ENCODE measurements at regions not wholly inside any gene's neighbourhood (a gene's known extent, or its start where the extent isn't known, plus 50 kb on each side); places are given as distances from the start of the nearest gene placed in this dataset.
"Not testable (repeated sequence)": the region's sequence is repeated elsewhere in the genome, so short reads cannot be mapped to it uniquely, and the experiment has no call there.

DNA sequence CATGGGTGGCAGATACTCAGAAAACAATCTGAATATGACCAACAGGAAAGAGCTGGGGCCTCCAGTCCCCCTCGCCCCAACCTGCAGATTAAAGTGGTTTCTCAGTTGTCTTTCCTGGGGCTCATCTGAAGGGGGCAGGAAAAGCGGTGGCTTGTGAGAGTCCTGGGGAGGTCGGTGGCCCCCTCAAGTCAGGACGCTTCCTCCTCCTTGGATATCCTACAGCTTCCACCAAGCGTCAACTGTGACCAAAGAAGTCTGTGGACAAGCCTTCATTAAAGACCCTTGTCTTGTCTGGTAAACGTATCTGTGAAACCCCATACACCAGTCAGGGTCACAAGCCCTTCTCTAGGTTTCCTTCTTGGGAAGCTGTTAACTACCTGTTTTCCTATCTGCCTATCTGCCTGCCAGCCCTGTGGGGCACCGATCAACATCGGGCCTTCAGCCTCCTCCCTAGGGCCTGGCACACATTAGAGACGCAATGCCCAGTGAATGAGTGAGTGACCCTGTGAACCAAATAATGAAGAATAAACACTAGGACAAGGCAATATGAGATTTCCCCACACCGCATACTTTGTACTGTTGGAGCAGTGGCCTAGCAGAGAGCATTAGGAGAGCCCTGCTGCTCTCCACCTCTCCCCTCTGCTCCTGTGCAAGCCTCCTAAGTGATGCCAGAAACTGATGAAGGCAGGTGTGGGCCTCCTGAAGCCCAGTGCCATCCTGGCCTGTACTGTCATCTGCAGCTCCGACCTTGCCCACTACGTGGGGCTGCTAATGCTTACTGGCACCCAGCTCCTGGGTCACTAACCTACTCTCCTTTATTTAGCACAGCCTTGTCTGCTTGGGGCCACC lies 1317.8 kb downstream of the UQCRFS1 start:
- no peak for DNase-seq (ENCODE audit: low read depth in 3 of 3)

DNA sequence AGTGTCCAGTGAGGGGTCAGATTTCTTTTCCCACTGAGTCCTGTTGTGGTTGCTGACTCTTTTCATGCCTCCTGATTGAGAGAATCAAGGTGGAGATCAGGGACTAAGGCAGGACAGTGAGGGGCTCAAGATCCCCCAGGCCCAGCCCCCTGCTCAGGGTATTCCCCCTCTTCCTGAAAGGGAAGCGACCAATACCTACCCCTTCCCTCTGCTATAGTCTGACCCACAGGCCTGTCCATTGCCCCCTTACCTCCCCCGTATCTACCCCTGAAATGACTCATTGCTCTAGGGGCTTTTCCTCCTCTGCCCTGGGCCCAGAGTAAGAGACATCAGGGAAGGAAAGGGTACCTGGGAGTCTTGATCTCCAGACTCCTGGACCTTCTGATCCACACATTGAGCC lies 1320.5 kb downstream of the UQCRFS1 start:
- DNase-seq (ENCODE audit: low read depth in 3 of 3), result no peak

DNA sequence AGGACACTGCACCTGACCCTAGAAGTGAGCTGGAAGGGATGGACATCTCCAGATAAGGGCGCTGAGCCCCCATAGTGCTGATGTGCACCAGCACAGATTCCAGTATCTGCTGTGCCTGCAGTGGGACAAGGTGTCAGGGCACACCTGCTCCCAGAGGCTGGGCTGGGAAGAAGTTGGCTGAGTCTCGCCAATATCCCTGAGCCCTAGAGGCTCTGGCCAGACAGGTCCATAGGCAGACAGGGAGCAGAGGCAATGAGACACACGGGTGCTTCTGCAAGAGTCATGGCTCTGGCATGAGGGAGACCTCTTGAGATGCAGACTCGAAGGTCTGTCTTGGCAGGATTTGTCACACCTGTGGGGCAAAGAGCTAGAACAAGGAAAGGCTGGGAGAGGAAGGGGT lies 1321.5 kb downstream of the UQCRFS1 start:
- DNase-seq (ENCODE audit: low read depth in 3 of 3), result no peak

DNA sequence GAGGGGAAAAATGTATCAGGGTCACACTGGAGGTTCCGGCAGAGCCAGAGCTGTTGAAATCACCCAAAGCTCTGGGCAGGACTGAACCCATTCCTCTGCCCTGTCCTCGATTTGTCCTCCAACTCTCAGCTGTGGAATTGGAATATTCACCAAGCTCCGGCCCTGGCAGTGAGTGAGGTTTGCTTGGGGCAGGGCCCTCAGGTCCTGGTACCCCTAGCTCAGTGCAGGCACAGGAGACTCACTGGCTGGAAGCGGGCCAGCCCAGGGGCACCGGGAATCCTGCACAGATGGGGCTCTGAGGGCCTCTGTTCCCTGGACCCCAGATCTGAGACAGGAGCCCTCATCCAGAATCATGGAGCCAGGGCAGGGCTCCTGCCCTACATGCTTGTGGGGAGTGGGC lies 1322.3 kb downstream of the UQCRFS1 start:
- no peak for DNase-seq (ENCODE audit: low read depth in 3 of 3)

DNA sequence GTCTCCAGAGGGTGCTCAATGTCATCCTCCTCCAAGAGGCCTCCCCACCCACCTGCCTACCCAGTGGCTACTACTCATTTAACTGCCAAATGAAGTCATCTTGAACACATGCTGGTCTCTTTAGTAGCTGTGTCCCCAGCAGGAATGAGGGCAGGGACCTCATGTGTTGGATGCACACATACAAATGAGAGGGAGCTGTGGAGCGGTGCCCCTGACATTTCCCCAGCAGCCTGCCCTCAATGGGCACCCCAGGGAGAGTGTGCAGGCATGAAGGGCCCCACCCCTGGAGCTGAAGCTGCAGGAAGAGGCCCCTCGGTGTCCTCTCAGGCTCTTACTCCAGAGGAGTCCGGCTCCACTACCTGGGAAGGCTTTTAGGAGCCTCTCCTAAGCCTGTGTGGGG lies 1322.7 kb downstream of the UQCRFS1 start:
- DNase-seq (ENCODE audit: low read depth in 3 of 3), result no peak

DNA sequence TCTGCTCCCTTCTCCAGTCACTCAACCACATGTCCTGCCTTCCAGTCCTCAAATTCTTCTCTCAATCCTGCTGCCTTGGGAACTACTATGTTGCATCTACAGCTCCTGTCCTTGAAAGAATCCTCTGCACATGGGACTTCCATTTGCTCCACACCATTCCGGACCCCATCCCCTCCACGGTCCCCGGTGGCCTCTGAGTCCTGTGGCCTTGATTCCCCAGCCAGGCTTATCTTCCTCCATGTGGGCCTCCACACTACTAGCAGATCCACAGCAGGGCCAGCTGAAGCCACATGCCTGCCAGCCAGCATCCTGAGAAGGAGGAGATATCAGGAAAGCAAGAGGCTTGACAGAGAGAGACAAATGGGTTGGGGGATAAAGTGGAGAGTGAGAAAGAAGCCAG lies 1323.8 kb downstream of the UQCRFS1 start:
- DNase-seq (ENCODE audit: low read depth in 3 of 3), result no peak

DNA sequence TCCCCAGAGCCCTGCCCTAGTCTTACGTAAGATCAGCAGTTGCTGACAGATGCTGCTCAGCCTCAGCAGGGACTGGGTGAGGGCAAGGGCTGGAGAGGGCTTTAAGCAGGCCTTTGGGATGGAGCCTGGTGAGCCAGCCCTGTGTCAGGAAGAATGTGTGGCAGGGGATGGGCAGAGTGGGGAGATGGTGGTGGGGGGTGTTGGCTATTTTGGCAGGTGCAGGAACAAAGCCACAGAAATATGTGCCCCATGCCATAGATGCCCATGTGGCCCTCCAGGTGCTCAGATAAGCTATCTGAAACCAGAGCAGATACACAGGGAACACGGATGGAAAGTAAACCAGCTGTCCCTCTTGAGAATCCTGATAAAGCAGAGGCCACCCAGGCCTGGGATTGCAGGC lies 1325.0 kb downstream of the UQCRFS1 start:
- no peak for DNase-seq (ENCODE audit: low read depth in 3 of 3)

DNA sequence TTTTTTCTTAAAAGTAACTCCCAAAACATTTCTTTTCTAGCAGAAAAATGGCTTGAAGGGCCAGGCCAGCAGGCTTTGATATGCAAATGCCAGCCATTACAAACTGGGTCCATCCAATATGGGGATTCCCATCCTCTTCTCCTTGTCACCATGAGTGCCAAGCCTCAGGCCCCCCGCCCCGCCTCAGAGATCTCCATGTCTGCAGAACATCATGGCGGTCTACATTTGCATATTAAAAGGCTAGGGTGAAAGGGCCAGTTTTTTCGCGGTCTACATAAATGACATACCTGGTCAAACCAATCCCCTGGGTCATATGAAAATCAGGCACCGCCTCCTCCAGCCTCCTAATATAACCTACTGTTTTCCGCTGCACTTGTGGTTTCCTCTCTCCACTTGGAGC lies 1327.6 kb downstream of the UQCRFS1 start:
- DNase-seq (ENCODE audit: low read depth in 3 of 3), result no peak

DNA sequence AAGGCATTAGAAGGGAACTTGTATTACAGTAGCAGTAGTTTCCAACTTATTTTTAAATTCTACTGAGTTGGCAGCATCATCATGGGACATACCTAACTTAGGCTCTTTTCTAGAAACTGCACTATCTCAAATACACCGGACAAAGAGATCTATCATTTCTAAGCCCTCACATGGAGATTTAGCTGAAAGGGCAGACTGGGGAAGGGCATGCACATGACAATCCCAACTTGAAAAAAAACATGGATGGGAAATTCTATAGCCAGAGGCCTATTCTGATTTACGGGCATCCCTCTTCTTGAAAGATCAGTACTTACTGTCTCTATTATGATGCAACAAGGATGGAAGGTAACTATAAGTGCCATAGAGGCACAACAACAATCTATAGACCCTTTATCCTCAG lies 1328.6 kb downstream of the UQCRFS1 start:
- DNase-seq (ENCODE audit: low read depth in 3 of 3), result no peak

DNA sequence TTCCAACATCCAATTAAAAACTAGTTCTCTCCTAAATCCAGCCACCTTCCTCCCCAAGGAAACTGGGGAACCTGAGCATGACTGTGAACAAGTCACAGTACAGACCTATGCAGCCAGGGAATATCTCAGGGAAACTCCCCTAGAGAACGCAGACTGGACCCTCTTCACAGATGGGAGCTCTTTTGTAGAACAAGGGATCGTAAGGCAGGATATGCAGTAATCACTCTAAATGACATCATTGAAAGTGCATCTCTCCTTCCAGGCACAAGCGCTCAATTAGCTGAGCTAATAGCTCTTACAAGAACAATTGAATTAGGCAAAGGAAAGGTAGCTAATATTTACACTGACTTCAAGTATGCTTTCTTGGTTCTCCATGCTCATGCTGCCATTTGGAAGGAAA lies 1331.7 kb downstream of the UQCRFS1 start:
- DNase-seq (ENCODE audit: low read depth in 3 of 3), result no peak

DNA sequence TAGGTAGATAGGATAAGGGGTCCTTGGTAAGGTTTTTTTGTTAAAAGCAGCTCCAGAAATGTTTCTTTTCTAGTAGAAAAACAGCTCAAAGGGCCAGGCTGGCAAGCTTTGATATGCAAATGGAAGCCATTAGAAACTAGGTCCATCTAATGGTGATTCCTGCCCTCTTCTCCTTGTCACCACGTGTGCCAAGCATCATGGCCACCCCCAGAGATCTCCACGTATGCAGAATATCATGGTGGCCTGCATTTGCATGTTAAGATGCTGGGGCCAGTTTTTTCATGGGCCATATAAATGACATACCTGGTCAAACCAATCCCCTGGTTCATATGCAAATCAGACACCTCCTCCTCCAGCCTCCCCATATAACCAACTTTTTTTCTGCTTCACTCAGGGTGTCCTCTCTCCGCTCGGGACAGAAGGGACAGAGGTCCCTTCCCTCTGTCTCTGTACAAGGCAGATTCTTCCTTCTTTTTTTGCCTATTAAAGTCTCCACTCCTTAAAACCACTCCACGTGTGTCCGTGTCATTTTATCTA lies 1335.9 kb downstream of the UQCRFS1 start:
- DNase-seq (ENCODE audit: low read depth in 3 of 3), result no peak

DNA sequence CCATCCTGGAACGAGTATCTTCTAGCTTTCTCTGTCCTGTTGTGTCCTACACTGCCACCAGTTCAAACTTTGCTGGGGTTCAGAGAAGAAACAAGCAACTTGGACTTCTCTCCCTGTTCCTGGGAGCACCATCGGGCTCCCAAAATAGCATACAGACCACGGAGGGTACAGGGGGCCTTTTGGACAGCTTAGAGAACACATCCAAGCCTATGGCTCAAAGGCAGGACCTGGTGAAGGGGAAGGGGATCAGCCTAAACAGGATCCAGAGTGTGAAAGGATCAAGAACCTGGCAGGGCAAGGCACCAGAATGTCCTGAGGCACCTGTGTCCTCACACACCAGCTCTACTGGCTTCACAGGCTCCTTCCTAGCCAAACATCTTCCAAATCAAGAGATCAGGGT lies 1336.5 kb downstream of the UQCRFS1 start:
- no peak for DNase-seq (ENCODE audit: low read depth in 3 of 3)

DNA sequence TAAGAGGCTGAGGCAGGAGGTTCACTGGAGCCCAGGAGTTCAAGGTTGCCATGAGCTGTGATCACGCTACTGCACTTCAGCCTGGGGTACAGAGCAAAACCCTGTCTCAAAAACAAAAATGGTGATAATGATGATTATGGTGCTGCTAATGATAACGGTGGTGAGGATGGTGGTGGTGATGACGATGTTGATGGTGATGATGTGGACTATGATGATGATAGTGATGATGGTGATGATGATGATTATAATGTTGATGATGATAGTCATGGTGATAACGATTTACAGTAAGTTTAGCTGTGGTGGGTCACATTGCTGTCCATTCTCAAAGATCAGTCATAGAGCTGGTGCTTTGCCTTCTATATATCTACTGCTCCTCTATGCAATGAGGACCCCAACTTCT lies 1340.6 kb downstream of the UQCRFS1 start:
- DNase-seq (ENCODE audit: low read depth in 3 of 3), result no peak

DNA sequence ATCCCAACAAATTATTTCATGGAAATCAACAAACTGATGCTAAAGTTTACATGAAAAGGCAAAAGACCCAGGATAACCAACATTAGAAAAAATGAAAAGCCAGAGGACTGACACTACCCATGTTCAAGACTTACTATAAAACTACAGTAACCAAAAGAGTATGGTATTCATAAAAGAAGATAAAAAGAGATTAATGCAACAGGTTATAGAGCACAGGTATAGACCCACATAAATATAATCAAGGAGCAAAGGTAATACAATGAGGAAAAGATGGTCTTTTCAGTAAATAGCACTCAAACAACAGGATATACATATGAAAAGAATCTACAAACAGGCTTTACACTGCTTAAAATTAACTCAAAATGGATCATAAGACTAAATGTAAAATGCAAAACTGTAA lies 1342.7 kb downstream of the UQCRFS1 start:
- no peak for DNase-seq (ENCODE audit: low read depth in 3 of 3)

DNA sequence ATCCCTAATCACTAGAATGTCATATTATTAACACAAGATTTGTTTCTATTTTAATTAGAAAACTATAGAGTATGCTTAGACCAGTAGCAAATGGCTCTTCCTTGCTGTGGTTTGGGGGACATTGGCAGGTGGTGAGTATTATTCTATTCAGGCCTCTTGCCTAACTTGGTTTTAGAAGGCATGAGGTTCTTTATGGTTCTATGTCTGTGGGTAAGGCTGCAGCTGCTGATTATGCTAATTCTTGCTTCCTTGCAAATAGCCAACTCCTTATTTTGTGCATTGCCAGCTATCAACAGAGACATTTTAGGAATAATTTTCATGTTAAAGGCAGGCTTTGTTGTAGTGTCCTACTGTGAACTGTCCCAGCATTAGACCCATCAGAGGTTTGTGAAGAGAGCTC lies 1344.9 kb downstream of the UQCRFS1 start:
- DNase-seq (ENCODE audit: low read depth in 3 of 3), result no peak

DNA sequence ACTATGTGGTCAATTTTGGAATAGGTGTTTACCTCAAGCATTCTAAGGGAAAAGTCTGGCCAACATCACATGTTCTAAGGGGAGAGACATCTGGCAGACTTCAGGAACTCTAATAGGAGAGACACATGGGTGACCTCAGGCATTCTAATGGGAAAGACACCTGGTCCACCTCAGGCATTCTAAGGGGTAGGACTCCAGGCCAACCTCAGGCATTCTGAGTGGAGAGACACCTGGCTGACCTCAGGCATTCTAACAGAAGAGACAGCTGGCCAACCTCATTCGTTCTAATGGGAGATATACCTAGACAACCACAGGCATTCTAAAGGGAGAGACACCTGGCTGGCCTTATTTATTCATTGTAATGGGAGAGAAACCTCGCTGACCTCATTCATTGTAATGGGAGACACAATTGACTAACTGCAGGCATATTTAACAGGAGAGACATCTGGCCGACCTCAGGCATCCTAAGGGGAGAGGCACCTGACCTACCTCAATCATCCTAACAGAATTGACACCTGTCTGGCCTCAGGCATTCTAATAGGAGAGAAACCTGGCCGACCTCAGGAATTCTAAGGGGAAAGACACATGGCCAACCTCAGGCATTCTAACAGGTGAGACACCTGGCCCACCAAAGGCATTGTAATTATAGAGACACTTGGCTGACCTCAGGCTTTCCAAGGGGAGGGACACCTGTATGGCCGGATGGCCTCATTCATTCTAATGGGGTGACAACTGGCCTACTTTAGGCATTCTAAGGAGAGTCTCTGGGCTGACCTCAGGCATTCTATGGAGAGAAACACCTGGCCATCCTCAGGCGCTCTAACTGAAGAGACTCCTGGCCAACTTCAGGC lies 1346.8 kb downstream of the UQCRFS1 start:
- DNase-seq (ENCODE audit: low read depth in 3 of 3), result no peak

DNA sequence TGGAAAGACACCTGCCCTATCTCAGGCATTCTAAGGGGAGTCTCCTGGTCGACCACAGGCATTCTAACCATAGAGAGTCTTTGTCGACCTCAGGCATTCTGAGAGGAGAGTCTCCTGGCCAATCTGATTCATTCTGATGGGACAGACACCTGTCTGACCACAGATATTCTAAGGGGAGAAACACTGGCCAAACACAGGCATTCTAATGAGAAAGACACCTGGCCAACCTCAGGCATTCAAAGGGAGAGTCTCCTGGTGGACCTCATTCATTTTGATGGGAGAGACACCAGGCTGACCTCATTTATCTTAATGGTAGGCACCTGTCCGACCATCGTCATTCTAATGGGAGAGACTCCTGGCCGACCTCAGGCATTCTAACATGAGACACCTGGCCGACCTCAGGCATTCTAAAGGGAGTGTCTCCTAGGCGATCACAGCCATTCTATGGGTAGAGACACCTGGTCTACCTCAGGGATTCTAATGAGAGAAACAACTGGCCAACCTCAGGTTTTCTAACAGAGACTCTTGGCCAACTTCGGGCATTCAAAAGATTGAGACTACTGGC lies 1351.5 kb downstream of the UQCRFS1 start:
- no peak for DNase-seq (ENCODE audit: low read depth in 3 of 3)

DNA sequence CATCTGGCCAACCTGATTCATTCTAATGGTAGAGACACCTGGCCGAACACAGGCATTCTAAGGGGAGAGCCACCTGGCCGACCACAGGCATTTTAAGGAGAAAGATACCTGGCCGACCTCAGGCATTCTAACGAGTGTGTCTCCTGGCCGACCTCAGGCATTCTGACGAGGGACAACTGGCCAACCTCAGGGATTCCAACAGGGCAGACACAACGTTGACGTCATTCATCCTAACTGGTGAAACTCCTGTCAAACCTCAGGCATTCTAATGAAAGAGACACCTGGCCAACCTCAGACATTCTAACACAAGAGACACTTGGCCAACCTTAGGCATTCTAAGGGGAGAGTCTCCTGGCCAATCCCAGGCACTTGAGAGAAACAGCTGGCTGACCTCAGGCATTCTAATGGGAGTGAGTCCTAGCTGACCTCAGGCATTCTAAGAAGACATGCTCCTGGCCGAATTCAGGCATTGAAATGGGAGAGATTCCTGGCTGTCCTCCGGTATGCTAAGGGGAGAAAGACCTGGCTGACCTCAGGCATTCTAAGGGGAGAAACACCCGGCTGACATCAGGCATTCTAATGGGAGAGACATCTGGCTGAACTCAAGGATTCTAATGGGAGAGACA lies 1352.5 kb downstream of the UQCRFS1 start:
- no peak for DNase-seq (ENCODE audit: low read depth in 3 of 3)

DNA sequence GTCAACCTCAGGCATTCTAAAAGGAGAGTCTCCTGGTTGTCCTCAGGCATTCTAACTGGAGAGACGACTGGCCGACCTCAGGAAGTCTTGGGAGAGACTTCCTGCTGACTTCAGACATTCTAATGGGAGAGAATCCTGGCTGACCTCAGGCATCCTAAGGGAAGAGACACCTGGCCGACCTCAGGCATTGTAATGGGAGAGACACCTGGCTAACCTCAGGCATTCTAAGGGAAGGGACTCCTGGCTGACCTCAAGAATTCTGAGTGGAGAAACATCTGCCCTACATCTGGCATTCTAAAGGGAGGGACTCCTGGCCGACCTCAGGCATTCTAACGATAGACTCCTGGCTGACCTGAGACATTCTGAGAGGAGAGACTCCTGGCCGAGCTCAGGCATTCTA lies 1353.3 kb downstream of the UQCRFS1 start:
- no peak for DNase-seq (ENCODE audit: low read depth in 3 of 3)

DNA sequence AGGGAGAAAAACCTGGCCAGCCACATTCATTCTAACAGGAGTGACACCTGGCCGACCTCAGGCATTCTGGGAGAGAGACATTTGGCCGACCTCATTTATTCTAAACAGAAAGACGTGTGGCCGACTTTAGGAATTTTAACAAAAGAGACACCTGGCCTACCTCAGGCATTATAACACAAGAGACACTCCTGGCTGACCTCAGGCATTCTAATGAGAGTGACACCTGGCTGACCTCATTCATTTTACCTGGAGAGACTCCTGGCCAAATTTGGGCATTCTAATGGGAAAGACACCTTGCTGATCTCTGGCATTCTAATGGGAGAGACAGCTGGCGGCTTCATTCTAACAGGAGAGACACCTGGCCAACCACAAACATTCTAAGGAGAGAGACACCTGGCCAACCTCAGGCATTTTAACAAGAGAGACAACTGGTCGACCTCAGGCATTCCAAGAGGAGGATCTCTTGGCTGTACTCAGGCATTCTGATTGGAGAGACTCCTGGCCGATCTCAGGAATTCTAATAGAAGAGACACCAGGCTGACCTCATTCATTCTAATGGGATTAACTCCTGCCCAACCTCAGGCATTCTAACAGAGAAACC lies 1353.9 kb downstream of the UQCRFS1 start:
- DNase-seq (ENCODE audit: low read depth in 3 of 3), result no peak

DNA sequence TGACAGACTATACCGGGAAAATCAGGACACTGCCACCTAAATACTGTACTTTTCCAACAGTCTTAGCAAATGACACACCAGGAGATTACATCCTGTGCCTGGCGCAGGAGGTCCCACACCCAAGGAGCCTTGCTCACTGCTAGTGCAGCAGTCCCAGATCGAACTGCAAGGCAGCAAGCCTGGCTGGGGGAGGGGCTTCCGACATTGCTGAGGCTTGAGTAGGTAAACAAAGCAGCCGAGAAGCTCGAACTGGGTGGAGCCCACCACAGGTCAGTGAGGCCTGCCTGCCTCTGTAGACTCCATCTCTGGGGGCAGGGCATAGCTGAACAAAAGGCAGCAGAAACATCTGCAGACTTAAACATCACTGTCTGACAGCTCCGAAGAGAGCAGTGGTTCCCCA lies 1360.0 kb downstream of the UQCRFS1 start:
- DNase-seq (ENCODE audit: low read depth in 3 of 3), result not testable (repeated sequence)

Data from stimulated activated CD4-positive, alpha-beta T cell treated with anti-CD3 and anti-CD28 coated beads, TNF-alpha, amount 100 ng/mL, for 4 hours (primary cell).